GM10266 (cell line): ENCODE measurements at regions not wholly inside any gene's neighbourhood (a gene's known extent, or its start where the extent isn't known, plus 50 kb on each side); places are given as distances from the start of the nearest gene placed in this dataset.
"Not testable (repeated sequence)": the region's sequence is repeated elsewhere in the genome, so short reads cannot be mapped to it uniquely, and the experiment has no call there.

ENCODE experiments used
- DNase-seq: peaks from one replicate; pipeline ENCODE4 v3.0.0; 2012; ENCODE audit errors: extremely low spot score
- TF ChIP-seq, protein P1 (sequence below): IDR thresholded peaks from 2 replicates; pipeline ENCODE4 v1.5.1; 2012; ENCODE audit warnings: mild to moderate bottlenecking, low read depth; ENCODE audit not compliant: control insufficient read depth, insufficient read depth; ENCODE audit errors: missing control alignments

DNA sequence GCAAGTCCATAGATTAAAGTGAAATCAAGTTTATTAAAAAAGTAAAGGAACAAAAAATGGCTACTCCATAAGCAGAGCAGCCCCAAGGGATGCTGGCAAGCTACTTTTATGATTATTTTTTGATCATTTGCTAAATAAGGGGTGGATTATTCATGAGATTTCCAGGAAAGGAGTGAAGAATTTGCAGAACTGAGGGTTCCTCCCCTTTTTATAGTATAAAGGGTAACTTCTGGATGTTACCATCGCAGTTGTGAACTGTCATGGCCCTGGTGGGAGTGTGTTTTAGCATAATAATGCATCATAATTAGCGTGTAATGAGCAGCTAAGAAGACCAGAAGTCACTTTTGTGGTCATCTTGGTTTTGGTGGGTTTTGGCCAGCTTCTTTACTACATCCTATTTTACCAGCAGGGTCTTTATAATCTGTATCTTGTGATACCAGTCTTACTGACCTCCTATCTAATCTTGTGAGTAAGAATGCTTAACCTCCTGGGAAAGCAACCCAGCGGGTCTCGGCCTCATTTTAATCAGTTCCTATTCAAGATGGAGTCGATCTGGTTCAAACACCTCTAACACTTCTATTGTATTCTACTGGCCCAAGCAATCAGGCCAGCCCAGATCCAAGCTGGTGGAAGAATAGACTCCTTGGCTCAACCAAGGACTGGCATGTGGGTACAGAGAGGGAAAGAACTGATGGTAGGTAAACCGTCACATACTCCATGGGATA is 87.9 kb upstream of the NPSR1 start:
- no peak for DNase-seq
- TF ChIP-seq, protein P1, sequence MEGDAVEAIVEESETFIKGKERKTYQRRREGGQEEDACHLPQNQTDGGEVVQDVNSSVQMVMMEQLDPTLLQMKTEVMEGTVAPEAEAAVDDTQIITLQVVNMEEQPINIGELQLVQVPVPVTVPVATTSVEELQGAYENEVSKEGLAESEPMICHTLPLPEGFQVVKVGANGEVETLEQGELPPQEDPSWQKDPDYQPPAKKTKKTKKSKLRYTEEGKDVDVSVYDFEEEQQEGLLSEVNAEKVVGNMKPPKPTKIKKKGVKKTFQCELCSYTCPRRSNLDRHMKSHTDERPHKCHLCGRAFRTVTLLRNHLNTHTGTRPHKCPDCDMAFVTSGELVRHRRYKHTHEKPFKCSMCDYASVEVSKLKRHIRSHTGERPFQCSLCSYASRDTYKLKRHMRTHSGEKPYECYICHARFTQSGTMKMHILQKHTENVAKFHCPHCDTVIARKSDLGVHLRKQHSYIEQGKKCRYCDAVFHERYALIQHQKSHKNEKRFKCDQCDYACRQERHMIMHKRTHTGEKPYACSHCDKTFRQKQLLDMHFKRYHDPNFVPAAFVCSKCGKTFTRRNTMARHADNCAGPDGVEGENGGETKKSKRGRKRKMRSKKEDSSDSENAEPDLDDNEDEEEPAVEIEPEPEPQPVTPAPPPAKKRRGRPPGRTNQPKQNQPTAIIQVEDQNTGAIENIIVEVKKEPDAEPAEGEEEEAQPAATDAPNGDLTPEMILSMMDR = no peak

DNA sequence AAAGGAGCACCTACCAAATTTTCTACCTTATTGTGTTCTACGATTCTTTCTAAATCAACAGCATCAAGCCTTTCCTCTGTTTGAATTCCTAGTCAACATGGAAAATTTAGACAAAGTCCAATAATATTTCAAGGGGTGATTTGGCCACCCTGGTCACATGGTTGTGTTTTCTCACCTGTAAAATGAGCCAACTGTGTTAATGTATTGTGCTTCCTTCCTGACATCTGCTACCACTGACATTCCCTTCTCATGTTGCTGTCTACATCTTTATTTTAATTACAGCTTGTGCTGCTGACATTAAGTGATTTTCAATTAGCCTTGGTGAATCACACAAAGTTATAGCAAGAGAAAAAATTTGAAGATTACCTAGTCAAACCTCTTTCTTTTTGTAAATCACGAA is 83.0 kb upstream of the NPSR1 start:
- TF ChIP-seq, protein P1 = no peak
- DNase-seq = no peak

DNA sequence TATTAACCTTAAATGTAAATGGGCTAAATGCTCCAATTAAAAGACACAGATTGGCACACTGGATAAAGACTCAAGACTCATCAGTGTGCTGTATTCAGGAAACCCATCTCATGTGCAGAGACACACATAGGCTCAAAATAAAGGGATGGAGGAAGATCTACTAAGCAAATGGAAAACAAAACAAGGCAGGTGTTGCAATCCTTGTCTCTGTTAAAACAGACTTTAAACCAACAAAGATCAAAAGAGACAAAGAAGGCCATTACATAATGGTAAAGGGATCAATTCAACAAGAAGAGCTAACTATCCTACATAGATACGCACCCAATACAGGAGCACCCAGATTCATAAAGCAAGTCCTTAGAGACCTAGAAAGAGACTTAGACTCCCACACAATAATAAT is 80.1 kb upstream of the NPSR1 start:
- DNase-seq = not testable (repeated sequence)

DNA sequence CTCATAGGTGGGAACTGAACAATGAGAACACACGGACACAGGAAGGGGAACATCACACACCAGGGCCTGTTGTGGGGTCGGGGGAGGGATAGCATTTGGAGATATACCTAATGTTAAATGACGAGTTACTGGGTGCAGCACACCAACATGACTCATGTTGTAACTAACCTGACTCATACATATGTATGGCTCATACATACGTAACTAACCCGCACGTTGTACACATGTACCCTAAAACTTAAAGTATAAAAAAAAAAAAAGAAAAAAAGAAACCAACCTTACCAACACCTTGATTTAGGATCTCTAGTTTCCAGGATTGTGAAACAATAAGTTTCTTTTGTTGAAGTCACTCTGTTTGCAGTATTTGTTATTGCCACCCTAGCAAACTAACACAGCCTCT is 76.3 kb upstream of the NPSR1 start:
- not testable (repeated sequence) for DNase-seq

DNA sequence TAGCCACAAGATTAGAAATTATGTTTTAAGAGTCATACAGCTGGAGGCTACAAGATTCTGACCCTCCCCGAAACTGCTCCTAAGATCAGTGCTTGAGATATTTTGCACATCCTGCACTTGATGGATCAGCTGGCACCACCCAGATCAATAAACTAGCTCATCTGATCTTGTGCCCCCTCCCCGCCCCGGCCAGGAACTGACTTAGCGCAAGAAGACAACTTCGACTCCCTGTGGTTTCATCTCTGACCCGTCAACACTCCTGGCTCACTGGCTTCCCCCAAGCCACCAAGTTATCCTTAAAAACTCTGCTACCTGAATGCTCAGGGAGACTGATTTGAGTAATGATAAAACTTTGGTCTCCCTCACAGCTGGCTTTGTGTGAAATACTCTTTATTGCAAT is 73.5 kb upstream of the NPSR1 start:
- no peak for DNase-seq
- TF ChIP-seq, protein P1 = no peak

DNA sequence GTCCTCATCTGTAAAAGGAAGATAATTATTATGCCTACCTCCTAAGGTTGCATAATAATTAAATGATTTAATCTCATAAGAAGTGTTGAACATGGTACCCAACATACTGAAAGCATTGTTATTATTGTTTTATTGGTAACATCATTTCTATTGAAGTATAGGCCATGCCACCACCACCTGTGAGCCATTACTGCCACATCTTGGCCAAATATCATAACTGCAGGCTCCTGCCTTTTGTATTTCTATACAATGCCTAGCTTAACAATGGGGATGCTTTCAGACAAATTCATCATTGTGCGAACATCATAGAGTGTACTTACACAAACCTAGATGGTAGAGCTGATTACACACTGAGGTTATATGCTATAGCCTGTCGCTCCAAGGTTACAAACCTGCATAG is 61.1 kb upstream of the NPSR1 start:
- no peak for DNase-seq

DNA sequence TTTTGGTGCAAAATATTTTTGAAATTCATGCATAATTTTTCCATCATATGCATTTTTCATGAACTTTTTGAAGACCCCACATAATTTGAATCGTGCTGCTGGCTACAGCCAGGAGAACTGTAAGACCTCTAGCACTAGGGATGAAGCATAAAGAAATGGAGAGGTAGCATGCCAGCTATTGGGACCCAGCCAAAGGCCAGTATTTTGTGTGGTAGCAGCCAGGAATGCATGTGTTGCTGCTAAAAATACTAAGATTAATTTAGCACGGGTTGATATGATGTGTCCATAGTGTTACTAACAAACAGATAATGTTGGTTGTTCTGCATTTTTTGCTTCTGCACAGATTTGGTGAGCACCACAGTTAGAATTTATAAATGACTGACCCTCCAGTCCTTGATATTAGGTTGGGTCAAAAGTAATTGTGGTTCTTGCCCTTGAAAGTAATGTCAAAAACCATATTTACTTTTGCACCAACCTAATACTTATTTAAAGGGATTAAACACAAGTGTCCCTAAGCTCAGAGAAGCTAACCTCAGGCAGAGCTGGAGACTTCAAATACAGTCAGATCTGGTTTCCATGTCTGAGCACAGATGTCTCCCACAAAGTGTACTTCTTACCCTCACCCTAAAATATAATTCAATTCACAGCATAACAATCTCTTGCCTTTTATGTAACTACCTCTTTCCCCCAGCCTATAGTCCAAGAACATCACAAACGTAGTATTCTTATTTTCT is 54.1 kb upstream of the NPSR1 start:
- TF ChIP-seq, protein P1 = no peak
- no peak for DNase-seq

More for the DNA sequence above, 61.1 kb upstream of the NPSR1 start:
- TF ChIP-seq, protein P1 = peak; percentile 34
